ENCODE measurements at regions not wholly inside any gene's neighbourhood (a gene's known extent, or its start where the extent isn't known, plus 50 kb on each side); places are given as distances from the start of the nearest gene placed in this dataset.

DNA sequence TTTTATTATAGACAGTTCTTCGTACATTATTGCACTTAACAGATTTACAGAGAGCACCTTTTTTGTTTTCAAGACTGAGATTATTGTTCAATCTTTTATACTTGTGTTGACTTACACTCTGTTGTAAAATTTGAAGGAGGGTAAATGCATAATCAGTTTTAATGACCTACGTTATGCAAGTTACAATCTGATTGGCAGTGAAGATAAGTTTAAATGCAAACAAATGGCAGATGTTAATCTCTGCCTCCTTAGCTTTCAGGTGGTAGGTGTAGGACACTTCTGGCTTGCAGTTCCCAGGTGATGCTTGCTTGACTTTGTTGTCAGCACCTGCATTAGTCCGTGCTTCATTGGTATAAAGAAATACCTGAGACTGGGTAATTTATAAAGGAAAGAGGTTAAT lies 424.9 kb downstream of the FGF9 start:
- H3K4me1 ChIP-seq (ENCODE audit: control insufficient read depth in 1 of 2, insufficient read depth in 2 of 2, low read depth in 1 of 2, low read length in 1 of 2): no peaks in the 10 kb centered on the region
- no peak overlapping the region for H2AFZ ChIP-seq (ENCODE audit: low read depth)
- H3F3A ChIP-seq (replicated peaks; ENCODE audit: insufficient read depth): no peaks in the 10 kb centered on the region
- ChIA-PET POLR2A (no interaction called here), CTCF (no interaction called here)
- H3K4me2 ChIP-seq: no peak overlapping the region
- no peak overlapping the region for H3K9ac ChIP-seq
- no peaks in the 10 kb centered on the region for H3K79me2 ChIP-seq (ENCODE audit: insufficient read depth)
- no peak for DNase-seq
- H4K20me1 ChIP-seq (ENCODE audit: insufficient read depth): no peaks in the 10 kb centered on the region
- no peaks in the 10 kb centered on the region for H3K36me3 ChIP-seq (replicated peaks in 1 of 2; ENCODE audit: control insufficient read depth in 1 of 2, insufficient read depth in 2 of 2, low read length in 1 of 2)
- no peaks in the 10 kb centered on the region for H3K27me3 ChIP-seq (ENCODE audit: insufficient read depth)
- H3K4me3 ChIP-seq (ENCODE audit: low read depth in 2 of 2, low read length in 1 of 2): no peak overlapping the region
- no peaks in the 10 kb centered on the region for H3K9me2 ChIP-seq
- 1% methylated on average over 3 of the region's 3 CpGs for WGBS (ENCODE audit: low lambda C conversion rate)
- H3K27ac ChIP-seq (ENCODE audit: low read depth in 2 of 2, low read length in 1 of 2): no peak overlapping the region
- TF ChIP-seq RXRA (IDR thresholded peaks at IDR 0.05; ENCODE audit: borderline replicate concordance, low read depth) (no peak), FOXM1 (IDR thresholded peaks at IDR 0.05; ENCODE audit: low read depth) (no peak), POLR2AphosphoS5 (IDR thresholded peaks at IDR 0.05; ENCODE audit: low read depth, low read length) (no peak), TAF1 (IDR thresholded peaks at IDR 0.05; ENCODE audit: borderline replicate concordance, low read depth, low read length) (no peak), YY1 (IDR thresholded peaks at IDR 0.05; ENCODE audit: low read depth) (no peak), FOSL2 (IDR thresholded peaks at IDR 0.05; ENCODE audit: borderline replicate concordance, low read depth) (no peak), USF1 (IDR thresholded peaks at IDR 0.05; ENCODE audit: borderline replicate concordance, low read depth) (no peak), TEAD4 (IDR thresholded peaks at IDR 0.05; ENCODE audit: borderline replicate concordance, insufficient read depth) (no peak), FOXJ3 (CRISPR knock-in tag; IDR thresholded peaks at IDR 0.05) (no peak), EZH2phosphoT487 (IDR thresholded peaks at IDR 0.05; ENCODE audit: borderline replicate concordance, low read depth) (no peak), USF2 (IDR thresholded peaks at IDR 0.05; ENCODE audit: borderline replicate concordance, low read depth, low read length) (no peak), SMC3 (IDR thresholded peaks at IDR 0.05; ENCODE audit: low read depth, low read length) (no peak)
- no peaks in the 10 kb centered on the region for H3K9me3 ChIP-seq

- no peaks in the 10 kb centered on the region for H3K36me3 ChIP-seq (replicated peaks in 1 of 2; ENCODE audit: control insufficient read depth in 1 of 2, insufficient read depth in 2 of 2, low read length in 1 of 2)
- no peak overlapping the region for H3K4me3 ChIP-seq (ENCODE audit: low read depth in 2 of 2, low read length in 1 of 2)
- H3K4me2 ChIP-seq: no peak overlapping the region
- no peaks in the 10 kb centered on the region for H3K9me2 ChIP-seq
- no peaks in the 10 kb centered on the region for H3K27me3 ChIP-seq (ENCODE audit: insufficient read depth)
- no peak overlapping the region for H3K27ac ChIP-seq (ENCODE audit: low read depth in 2 of 2, low read length in 1 of 2)
- no peaks in the 10 kb centered on the region for H3F3A ChIP-seq (replicated peaks; ENCODE audit: insufficient read depth)
- no peak for DNase-seq
- H3K9ac ChIP-seq: no peak overlapping the region
- no peak overlapping the region for H2AFZ ChIP-seq (ENCODE audit: low read depth)
- ChIA-PET CTCF (interaction anchor here (0.6 kb wide), 1 partner anchor 80 kb away, joined by 3 read pairs; no protein-coding TSS in a partner anchor), POLR2A (no interaction called here)
- no peaks in the 10 kb centered on the region for H3K4me1 ChIP-seq (ENCODE audit: control insufficient read depth in 1 of 2, insufficient read depth in 2 of 2, low read depth in 1 of 2, low read length in 1 of 2)
- no peaks in the 10 kb centered on the region for H4K20me1 ChIP-seq (ENCODE audit: insufficient read depth)
- H3K79me2 ChIP-seq (ENCODE audit: insufficient read depth): no peaks in the 10 kb centered on the region
- no peaks in the 10 kb centered on the region for H3K9me3 ChIP-seq
- TF ChIP-seq NRF1 (IDR thresholded peaks at IDR 0.05; ENCODE audit: low read depth, low read length): no peak
- TF ChIP-seq TCF12 (IDR thresholded peaks at IDR 0.05): no peak
- TF ChIP-seq, protein P1, sequence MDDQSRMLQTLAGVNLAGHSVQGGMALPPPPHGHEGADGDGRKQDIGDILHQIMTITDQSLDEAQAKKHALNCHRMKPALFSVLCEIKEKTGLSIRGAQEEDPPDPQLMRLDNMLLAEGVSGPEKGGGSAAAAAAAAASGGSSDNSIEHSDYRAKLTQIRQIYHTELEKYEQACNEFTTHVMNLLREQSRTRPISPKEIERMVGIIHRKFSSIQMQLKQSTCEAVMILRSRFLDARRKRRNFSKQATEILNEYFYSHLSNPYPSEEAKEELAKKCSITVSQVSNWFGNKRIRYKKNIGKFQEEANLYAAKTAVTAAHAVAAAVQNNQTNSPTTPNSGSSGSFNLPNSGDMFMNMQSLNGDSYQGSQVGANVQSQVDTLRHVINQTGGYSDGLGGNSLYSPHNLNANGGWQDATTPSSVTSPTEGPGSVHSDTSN (IDR thresholded peaks at IDR 0.05): no peak
- TF ChIP-seq YY1 (IDR thresholded peaks at IDR 0.05; ENCODE audit: low read depth): no peak
- no peak for TF ChIP-seq CHD2 (IDR thresholded peaks at IDR 0.05; ENCODE audit: low read length, partially characterized antibody)
- TF ChIP-seq POLR2AphosphoS5 (IDR thresholded peaks at IDR 0.05; ENCODE audit: low read depth, low read length): no peak
- TF ChIP-seq MXI1 (IDR thresholded peaks at IDR 0.05; ENCODE audit: low read depth, low read length): no peak
- no peak for TF ChIP-seq JUND (IDR thresholded peaks at IDR 0.05)
- no peak for TF ChIP-seq TEAD4 (IDR thresholded peaks at IDR 0.05; ENCODE audit: borderline replicate concordance, insufficient read depth)
- TF ChIP-seq FOSL2 (IDR thresholded peaks at IDR 0.05; ENCODE audit: borderline replicate concordance, low read depth): no peak
- no peak for TF ChIP-seq RFX5 (IDR thresholded peaks at IDR 0.05; ENCODE audit: low read length)
- TF ChIP-seq ELF1 (IDR thresholded peaks at IDR 0.05): no peak
- TF ChIP-seq, protein P2, sequence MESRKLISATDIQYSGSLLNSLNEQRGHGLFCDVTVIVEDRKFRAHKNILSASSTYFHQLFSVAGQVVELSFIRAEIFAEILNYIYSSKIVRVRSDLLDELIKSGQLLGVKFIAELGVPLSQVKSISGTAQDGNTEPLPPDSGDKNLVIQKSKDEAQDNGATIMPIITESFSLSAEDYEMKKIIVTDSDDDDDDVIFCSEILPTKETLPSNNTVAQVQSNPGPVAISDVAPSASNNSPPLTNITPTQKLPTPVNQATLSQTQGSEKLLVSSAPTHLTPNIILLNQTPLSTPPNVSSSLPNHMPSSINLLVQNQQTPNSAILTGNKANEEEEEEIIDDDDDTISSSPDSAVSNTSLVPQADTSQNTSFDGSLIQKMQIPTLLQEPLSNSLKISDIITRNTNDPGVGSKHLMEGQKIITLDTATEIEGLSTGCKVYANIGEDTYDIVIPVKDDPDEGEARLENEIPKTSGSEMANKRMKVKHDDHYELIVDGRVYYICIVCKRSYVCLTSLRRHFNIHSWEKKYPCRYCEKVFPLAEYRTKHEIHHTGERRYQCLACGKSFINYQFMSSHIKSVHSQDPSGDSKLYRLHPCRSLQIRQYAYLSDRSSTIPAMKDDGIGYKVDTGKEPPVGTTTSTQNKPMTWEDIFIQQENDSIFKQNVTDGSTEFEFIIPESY (IDR thresholded peaks at IDR 0.05; ENCODE audit: borderline replicate concordance, low read depth): no peak
Observed at GRCh38 chr13:22099585-22099984, 428.7 kb downstream of the FGF9 start.

Data from SK-N-SH (cell line).